ENCODE measurements at regions not wholly inside any gene's neighbourhood (a gene's known extent, or its start where the extent isn't known, plus 50 kb on each side); places are given as distances from the start of the nearest gene placed in this dataset.

GRCh38 chr13:82947191-82947621 lies 935.1 kb downstream of the SLITRK1 start:
- no peak for DNase-seq

- DNase-seq: no peak
Measured at GRCh38 chr13:82938644-82939043, 943.6 kb downstream of the SLITRK1 start.

- DNase-seq: no peak
Measured at GRCh38 chr13:82934000-82934399, 948.3 kb downstream of the SLITRK1 start.

- no peak for DNase-seq
Measured at GRCh38 chr13:82925114-82925513, 957.2 kb downstream of the SLITRK1 start.

- DNase-seq: no peak
Measured at GRCh38 chr13:82917984-82918383, 964.3 kb downstream of the SLITRK1 start.

GRCh38 chr13:82912564-82912963 lies 969.7 kb downstream of the SLITRK1 start:
- no peak for DNase-seq

- no peak for DNase-seq
Measured at GRCh38 chr13:82905071-82905470, 977.2 kb downstream of the SLITRK1 start.

- no peak for DNase-seq
Measured at GRCh38 chr13:82900453-82900852, 981.8 kb downstream of the SLITRK1 start.

- DNase-seq: no peak
Measured at GRCh38 chr13:82898586-82898985, 983.7 kb downstream of the SLITRK1 start.

- DNase-seq: no peak
Measured at GRCh38 chr13:82879921-82880320, 1002.4 kb downstream of the SLITRK1 start.

GRCh38 chr13:82878536-82878935 lies 1003.7 kb downstream of the SLITRK1 start:
- DNase-seq: no peak

GRCh38 chr13:82867284-82867683 lies 1015.0 kb downstream of the SLITRK1 start:
- DNase-seq: no peak

- DNase-seq: no peak
Measured at GRCh38 chr13:82850644-82851043, 1031.6 kb downstream of the SLITRK1 start.

GRCh38 chr13:82848766-82849165 lies 1033.5 kb downstream of the SLITRK1 start:
- no peak for DNase-seq

GRCh38 chr13:82847595-82847994 lies 1034.7 kb downstream of the SLITRK1 start:
- DNase-seq: no peak

GRCh38 chr13:82833923-82834322 lies 1048.4 kb downstream of the SLITRK1 start:
- DNase-seq: no peak

GRCh38 chr13:82829040-82829439 lies 1053.2 kb downstream of the SLITRK1 start:
- no peak for DNase-seq

- DNase-seq: no peak
Measured at GRCh38 chr13:82827724-82828123, 1054.5 kb downstream of the SLITRK1 start.

GRCh38 chr13:82822935-82823334 lies 1059.3 kb downstream of the SLITRK1 start:
- no peak for DNase-seq

GRCh38 chr13:82817133-82817532 lies 1065.1 kb downstream of the SLITRK1 start:
- no peak for DNase-seq

GRCh38 chr13:82815791-82816190 lies 1066.5 kb downstream of the SLITRK1 start:
- no peak for DNase-seq

- no peak for DNase-seq
Measured at GRCh38 chr13:82803341-82803740, 1078.9 kb downstream of the SLITRK1 start.

- no peak for DNase-seq
Measured at GRCh38 chr13:82802528-82802927, 1079.7 kb downstream of the SLITRK1 start.

GRCh38 chr13:82800391-82800790 lies 1081.9 kb downstream of the SLITRK1 start:
- no peak for DNase-seq

GRCh38 chr13:82797876-82798275 lies 1084.4 kb downstream of the SLITRK1 start:
- DNase-seq: no peak

- no peak for DNase-seq
Measured at GRCh38 chr13:82791035-82791434, 1091.2 kb downstream of the SLITRK1 start.

Measured in CD4-positive, alpha-beta T cell treated with Interleukin-15 for 1 hour (primary cell).